ENCODE measurements at regions not wholly inside any gene's neighbourhood (a gene's known extent, or its start where the extent isn't known, plus 50 kb on each side); places are given as distances from the start of the nearest gene placed in this dataset.
"Not testable (repeated sequence)": the region's sequence is repeated elsewhere in the genome, so short reads cannot be mapped to it uniquely, and the experiment has no call there.

DNA sequence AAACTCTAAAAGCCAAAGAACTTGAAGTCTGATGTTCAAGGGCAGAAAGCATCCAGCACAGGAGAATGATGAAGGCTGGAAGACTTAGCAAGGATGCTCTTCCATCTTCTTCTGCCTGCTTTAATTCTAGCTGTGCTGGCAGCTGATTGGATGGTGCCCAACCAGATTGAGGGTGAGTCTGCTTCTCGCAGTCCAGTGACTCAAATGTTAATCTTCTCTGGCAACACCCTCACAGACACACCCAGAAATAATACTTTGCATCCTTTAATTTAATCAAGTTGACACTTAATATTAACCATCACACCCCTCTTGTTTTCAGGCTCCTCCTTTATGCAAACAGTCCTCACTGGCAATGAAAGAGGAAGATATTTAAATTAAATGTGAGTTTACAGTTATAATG lies 321.7 kb downstream of the TEX13C start:
- DNase-seq (ENCODE audit: low spot score), result no peak
- intact Hi-C loops (cut with DNase I), result no loop called here
- ATAC-seq, result no peak

GRCh38 chrX:125646195-125646594 lies 326.5 kb downstream of the TEX13C start:
- ATAC-seq (no peak), DNase-seq (ENCODE audit: low spot score) (no peak)
- intact Hi-C loops (cut with DNase I), result no loop called here

GRCh38 chrX:125651426-125651825 lies 331.8 kb downstream of the TEX13C start:
- no peak for DNase-seq (ENCODE audit: low spot score)
- ATAC-seq, result no peak
- intact Hi-C loops (cut with DNase I), result no loop called here

- DNase-seq (ENCODE audit: low spot score) (no peak), ATAC-seq (no peak)
- intact Hi-C loops (cut with DNase I), result no loop called here
Observed at GRCh38 chrX:125654501-125654900, 334.8 kb downstream of the TEX13C start.

GRCh38 chrX:125673758-125674157 lies 354.1 kb downstream of the TEX13C start:
- intact Hi-C loops (cut with DNase I), result no loop called here
- DNase-seq (ENCODE audit: low spot score) (no peak), ATAC-seq (no peak)

DNA sequence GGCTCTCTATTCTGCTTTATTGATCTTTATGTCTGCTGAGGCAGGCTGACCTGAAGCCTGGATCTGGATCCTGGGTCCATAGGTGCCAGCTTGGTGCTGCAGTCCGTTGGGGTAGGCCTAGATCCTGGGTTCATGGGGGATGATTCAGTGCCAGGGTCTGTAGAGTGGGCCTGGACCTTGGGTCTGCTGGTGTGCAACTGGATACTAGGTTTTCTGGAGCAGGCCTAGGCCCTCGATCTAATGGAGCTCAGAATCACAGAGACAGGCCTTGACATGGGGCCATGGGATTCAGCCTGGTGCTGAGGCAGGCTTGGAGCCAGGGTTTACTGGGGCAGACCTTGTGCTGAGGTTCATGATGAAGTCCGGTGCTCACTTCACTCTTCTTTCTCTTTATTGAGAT lies 358.6 kb downstream of the TEX13C start:
- no peak for DNase-seq (ENCODE audit: low spot score)
- no peak for ATAC-seq
- intact Hi-C loops (cut with DNase I), result no loop called here

DNA sequence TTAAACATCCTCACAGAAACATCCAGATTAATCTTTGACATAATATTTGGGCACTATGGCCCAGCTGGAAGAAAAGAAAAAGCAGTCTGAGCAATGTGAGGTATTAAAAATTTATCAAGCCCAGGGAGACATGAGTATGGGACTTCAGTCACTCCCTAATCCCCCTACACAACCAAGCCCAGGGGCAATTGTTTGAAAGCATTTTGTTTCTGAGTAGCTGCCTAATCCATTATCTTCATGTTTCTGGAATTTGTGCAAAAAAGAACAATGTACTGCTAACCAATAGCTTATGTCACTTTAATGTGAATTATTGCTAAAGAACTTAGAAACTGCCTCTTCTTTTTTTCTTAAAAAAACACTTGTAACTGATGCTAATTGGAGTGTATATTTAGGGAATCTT lies 360.7 kb downstream of the TEX13C start:
- DNase-seq (ENCODE audit: low spot score), result no peak
- ATAC-seq, result no peak
- intact Hi-C loops (cut with DNase I), result no loop called here

GRCh38 chrX:125681058-125681457 lies 361.4 kb downstream of the TEX13C start:
- ATAC-seq, result no peak
- intact Hi-C loops (cut with DNase I), result no loop called here

GRCh38 chrX:125681507-125681906 lies 361.8 kb downstream of the TEX13C start:
- ATAC-seq (no peak), DNase-seq (ENCODE audit: low spot score) (no peak)
- intact Hi-C loops (cut with DNase I), result no loop called here

More at GRCh38 chrX:125681058-125681457, 361.4 kb downstream of the TEX13C start:
- no peak for DNase-seq (ENCODE audit: low spot score)

GRCh38 chrX:125690522-125690921 lies 370.9 kb downstream of the TEX13C start:
- ATAC-seq; DNase-seq (ENCODE audit: low spot score); intact Hi-C loops (cut with DNase I): not testable (repeated sequence)

DNA sequence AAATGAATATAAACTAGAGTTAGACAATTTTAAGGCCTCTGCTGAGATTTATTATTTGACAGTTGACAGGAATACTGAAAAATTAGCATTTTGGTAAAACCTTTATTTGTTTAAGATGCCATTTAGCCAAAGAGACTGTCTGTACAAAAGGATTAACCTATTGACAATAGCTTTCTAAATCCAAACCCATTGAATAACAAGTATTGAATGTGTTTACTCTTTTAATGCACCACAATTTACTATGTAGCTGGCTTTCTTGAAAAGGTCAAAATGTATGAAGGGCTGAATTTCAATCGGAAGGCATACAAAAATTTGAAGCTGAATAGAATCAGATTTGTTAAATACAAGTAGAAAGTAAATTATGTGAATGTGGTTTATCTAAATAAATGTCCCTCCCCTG lies 374.5 kb downstream of the TEX13C start:
- intact Hi-C loops (cut with DNase I), result no loop called here
- no peak for ATAC-seq
- DNase-seq (ENCODE audit: low spot score), result no peak

- ATAC-seq (no peak), DNase-seq (ENCODE audit: low spot score) (no peak)
- intact Hi-C loops (cut with DNase I), result no loop called here
Observed at GRCh38 chrX:125709074-125709473, 389.4 kb downstream of the TEX13C start.

DNA sequence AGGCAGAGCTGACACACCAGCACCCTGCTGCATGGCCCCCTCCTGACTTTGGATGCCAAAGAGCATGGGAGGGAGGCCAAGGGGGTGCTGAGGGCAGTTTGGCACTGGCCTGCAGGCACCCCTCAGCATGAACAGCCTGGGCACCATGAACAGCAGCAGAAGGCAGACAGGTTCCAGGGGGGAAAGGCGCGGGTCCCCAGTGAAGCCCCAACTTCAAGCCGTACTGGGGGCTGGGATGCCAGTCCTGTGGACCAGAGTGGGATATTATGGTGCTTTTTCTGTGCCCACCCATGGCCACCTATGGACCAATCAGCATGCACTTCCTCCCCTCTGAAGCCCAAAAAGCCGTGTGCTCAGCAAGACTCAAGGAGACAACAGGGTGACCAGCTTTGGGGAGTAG lies 389.9 kb downstream of the TEX13C start:
- no peak for DNase-seq (ENCODE audit: low spot score)
- ATAC-seq, result no peak
- intact Hi-C loops (cut with DNase I), result no loop called here

- no peak for ATAC-seq
Observed at GRCh38 chrX:125710403-125711062, 390.9 kb downstream of the TEX13C start.

DNA sequence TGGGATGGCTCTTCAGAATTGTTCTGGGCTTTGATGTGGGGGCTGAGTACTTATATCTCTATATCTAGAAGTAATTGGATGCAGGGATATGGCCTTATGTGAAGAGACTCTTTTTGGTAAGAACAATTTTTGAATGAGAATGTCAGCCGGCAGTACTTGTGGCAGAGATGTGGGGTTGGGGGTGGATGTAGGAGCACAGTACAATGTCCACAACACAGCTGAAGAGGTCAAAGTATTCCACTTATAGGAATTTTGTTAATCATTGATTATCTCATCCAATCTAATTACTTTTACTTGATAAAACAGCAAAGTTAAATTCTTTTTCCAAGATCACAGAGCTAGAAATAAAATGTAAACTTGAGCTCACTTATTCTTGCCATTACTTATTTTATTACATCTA lies 391.4 kb downstream of the TEX13C start:
- intact Hi-C loops (cut with DNase I), result no loop called here
- DNase-seq (ENCODE audit: low spot score) (no peak), ATAC-seq (no peak)

More at GRCh38 chrX:125710403-125711062, 390.9 kb downstream of the TEX13C start:
- intact Hi-C loops (cut with DNase I), result no loop called here
- DNase-seq (ENCODE audit: low spot score), result no peak

DNA sequence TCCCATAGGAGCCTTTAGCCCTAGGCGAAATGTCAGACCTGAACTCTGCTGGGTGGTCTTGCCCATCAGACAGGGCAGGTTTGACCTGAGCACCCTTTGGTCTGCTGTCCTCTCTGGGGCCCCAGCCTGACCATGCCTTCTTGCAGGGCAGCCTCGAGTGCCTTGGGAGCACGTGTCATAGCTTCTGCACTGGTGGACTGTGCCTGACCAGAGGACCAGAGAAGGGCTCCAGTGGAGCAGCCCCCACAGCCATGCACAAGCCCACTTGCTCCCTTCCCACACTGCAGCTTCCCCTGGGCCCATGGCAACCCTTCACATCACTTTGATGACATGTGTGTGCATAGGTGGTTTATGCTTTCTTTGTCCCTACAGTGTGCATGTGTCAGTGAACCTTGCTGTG lies 394.0 kb downstream of the TEX13C start:
- intact Hi-C loops (cut with DNase I), result no loop called here
- no peak for DNase-seq (ENCODE audit: low spot score)
- no peak for ATAC-seq

GRCh38 chrX:125727117-125727516 lies 407.4 kb downstream of the TEX13C start:
- no peak for DNase-seq (ENCODE audit: low spot score)
- no peak for ATAC-seq
- intact Hi-C loops (cut with DNase I), result no loop called here

GRCh38 chrX:125736008-125736729 lies 416.5 kb downstream of the TEX13C start:
- no peak for ATAC-seq
- DNase-seq (ENCODE audit: low spot score), result no peak
- intact Hi-C loops (cut with DNase I), result no loop called here

DNA sequence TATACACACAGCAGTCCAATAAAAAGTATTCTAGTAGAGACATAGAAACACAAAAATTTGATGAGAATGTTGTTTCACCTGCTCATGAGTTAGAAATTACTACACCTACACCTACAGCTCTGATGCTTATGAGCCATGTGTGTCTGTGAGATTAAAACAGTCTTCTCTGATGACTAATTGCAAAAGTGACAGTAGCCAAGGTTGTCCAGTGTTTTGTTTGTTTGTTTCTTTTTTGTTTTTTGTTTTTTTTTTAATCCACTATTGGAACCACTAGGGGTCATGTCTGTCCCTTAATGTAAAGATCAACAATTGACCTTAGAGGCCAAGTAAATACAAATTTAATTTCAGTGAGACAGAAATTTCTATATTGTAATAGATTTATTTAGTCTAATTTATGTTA lies 423.1 kb downstream of the TEX13C start:
- no peak for ATAC-seq
- no peak for DNase-seq (ENCODE audit: low spot score)
- intact Hi-C loops (cut with DNase I), result no loop called here

- intact Hi-C loops (cut with DNase I), result no loop called here
Observed at GRCh38 chrX:125744914-125745313, 421.2 kb downstream of the DCAF12L2 start.

More at GRCh38 chrX:125744914-125745313, 421.2 kb downstream of the DCAF12L2 start:
- ATAC-seq (no peak), DNase-seq (ENCODE audit: low spot score) (no peak)

All from sciatic nerve (tissue), 2 donors.